Pancreas (tissue), 10 donors: ENCODE measurements at regions not wholly inside any gene's neighbourhood (a gene's known extent, or its start where the extent isn't known, plus 50 kb on each side); places are given as distances from the start of the nearest gene placed in this dataset.

ENCODE experiments used
- ATAC-seq, 4 donors: fragments of 200-7000 bp; cut with Tn5 transposase; one replicate each; pipeline versions ENCODE4 v1.8.0 to v1.9.1; 2020; ENCODE audit warnings: mild to moderate bottlenecking in 4 of 4, moderate library complexity in 4 of 4
- DNase-seq, 6 donors: peaks; one replicate each; pipeline ENCODE4 v3.0.0-alpha.2; 2020
- FAIRE-seq: peaks from 2 replicates; lab custom pipeline; 2012; peaks lifted over from hg19 to GRCh38; lab: Jason Lieb, UNC
- H3K27ac ChIP-seq, 4 donors: fragments of 200-600 bp; sonication (generic); 1 replicate in 3 of 4; 2 replicates in 1 of 4; pipeline versions ENCODE4 v1.5.0 to v1.8.0; 2020
- H3K27me3 ChIP-seq, 4 donors: fragments of 200-600 bp; one replicate each; pipeline ENCODE4 v1.8.0; 2021
- H3K36me3 ChIP-seq, 3 donors: fragments of 200-600 bp; sonication (generic) in 1 of 3; one replicate each; pipeline versions ENCODE4 v1.5.0 to v1.8.0; 2020 to 2021
- H3K4me1 ChIP-seq, 3 donors: fragments of 200-600 bp; one replicate each; pipeline ENCODE4 v1.8.0; 2021
- H3K4me3 ChIP-seq, 4 donors: fragments of 200-600 bp; sonication (generic) in 2 of 4; one replicate each; pipeline versions ENCODE4 v1.5.0 to v1.8.0; 2020 to 2021
- H3K9me3 ChIP-seq, 4 donors: fragments of 200-600 bp; one replicate each; pipeline ENCODE4 v1.8.0; 2021
- WGBS, 2 donors: extraction: QIAGEN DNeasy Blood & Tissue Kit; methylation state at CpG; one replicate each; pipeline ENCODE4 v1.1.7; 2013; 5-methylcytosine and 5-hydroxymethylcytosine counted together
- intact Hi-C, 3 donors: fragments of 100-400 bp; cut with DNase I; formaldehyde crosslinking; loops; one replicate each; pipeline versions ENCODE4 v1.11.1 to v1.14.2; 2022
- TF ChIP-seq, protein P1 (sequence below), 4 donors: fragments of 200-600 bp; sonication (generic) in 3 of 4; IDR thresholded peaks; one replicate each; pipeline versions ENCODE4 v1.5.0 to v1.8.0; 2021; ENCODE audit warnings: antibody characterized with exemption in 4 of 4
- donor health status: healthy with polysubstance abuse.
- donor health status: DM: no; HTN: no; CAD: no; lungs with moderate emphysema.
- donor health status: DM: no; HTN: no; CAD: no.
- donor health status: control.
- donor health status: control.
- donor health status: Bipolar disorder and iron deficiency.
- donor health status: DM: yes; HTN: yes; CAD: no.
- donor health status: DM: no; HTN: no; CAD: no.
- donor health status: DM: no; HTN: no; CAD: no.
- donor health status: DM: yes; HTN: yes; CAD: no.

DNA sequence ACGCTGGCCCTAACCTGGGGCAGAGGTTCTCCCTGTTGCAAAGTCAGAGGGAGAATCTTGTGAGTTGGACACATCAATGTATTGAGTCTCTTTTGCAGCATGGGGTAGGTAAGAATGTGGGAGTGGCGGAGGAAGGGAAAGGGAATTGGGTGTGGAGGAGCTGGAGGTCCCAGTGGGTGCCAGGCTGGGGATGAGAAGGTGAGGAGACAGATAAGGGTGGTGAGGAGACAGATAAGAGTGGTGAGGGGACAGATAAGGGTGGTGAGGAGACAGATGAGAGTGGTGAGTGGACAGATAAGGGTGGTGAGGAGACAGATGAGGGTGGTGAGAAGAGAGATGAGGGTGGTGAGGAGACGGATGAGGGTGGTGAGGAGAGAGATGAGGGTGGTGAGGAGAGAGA, 72.9 kb upstream of the SFSWAP start:
- FAIRE-seq (no peak), DNase-seq (no peak), ATAC-seq (no peak)
- H3K4me3 ChIP-seq = no peak overlapping the region
- H3K4me1 ChIP-seq = no peaks in the 10 kb centered on the region
- H3K36me3 ChIP-seq = no peaks in the 10 kb centered on the region
- TF ChIP-seq, protein P1, sequence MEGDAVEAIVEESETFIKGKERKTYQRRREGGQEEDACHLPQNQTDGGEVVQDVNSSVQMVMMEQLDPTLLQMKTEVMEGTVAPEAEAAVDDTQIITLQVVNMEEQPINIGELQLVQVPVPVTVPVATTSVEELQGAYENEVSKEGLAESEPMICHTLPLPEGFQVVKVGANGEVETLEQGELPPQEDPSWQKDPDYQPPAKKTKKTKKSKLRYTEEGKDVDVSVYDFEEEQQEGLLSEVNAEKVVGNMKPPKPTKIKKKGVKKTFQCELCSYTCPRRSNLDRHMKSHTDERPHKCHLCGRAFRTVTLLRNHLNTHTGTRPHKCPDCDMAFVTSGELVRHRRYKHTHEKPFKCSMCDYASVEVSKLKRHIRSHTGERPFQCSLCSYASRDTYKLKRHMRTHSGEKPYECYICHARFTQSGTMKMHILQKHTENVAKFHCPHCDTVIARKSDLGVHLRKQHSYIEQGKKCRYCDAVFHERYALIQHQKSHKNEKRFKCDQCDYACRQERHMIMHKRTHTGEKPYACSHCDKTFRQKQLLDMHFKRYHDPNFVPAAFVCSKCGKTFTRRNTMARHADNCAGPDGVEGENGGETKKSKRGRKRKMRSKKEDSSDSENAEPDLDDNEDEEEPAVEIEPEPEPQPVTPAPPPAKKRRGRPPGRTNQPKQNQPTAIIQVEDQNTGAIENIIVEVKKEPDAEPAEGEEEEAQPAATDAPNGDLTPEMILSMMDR (IDR thresholded peaks at IDR 0.05) = no peak
- intact Hi-C loops = no loop called here
- H3K27me3 ChIP-seq = peaks cover 0 to 4% (median 0%) of the 10 kb centered on the region in 4 donors
- 40 to 55% methylated on average over 3 of the region's 3 CpGs for WGBS, 2 donors
- no peak overlapping the region for H3K27ac ChIP-seq
- H3K9me3 ChIP-seq = no peaks in the 10 kb centered on the region

DNA sequence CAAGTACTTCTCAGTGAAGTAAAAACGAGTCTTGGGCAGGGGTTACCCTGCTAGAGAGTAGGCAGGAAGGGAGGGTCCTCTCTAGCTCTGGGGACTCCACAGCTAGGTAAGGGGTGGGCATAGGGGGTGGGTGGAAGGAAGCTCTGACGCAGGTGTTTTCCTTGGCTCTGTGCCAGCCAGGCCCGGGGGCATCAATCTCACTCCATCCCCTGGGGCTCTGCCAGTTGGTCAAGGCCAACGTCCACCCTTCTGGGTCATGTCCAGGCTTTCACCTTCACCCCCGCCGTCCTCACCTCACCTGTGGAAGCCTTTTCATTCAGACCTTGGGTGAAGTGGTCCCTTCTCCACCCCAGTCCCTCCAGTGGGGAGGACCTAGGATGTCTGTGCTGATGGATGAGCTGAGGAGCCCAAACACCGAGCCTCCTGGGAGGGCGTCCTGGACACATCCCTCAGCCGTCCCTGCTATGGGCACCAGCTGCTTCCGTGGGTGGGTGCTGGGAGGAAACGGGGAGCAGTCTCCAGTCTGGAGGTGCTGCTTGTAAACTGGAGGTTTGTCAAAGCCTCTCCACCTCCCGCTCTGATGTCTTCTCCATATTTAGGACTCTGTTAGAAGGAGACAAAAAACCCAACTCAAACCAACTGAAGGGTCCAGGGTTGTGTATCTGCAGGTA, 71.5 kb upstream of the SFSWAP start:
- FAIRE-seq (no peak), ATAC-seq (no peak), DNase-seq (peak in 1 of 6 donors; percentile 51)
- intact Hi-C loops = no loop called here
- H3K27ac ChIP-seq = no peak overlapping the region
- no peaks in the 10 kb centered on the region for H3K9me3 ChIP-seq
- H3K36me3 ChIP-seq = no peaks in the 10 kb centered on the region
- H3K4me3 ChIP-seq = no peak overlapping the region
- 34 to 40% methylated on average over 12 of the region's 12 CpGs for WGBS, 2 donors
- TF ChIP-seq, protein P1 (IDR thresholded peaks at IDR 0.05) = no peak
- H3K27me3 ChIP-seq = peaks cover 0 to 4% (median 0%) of the 10 kb centered on the region in 4 donors
- no peaks in the 10 kb centered on the region for H3K4me1 ChIP-seq

DNA sequence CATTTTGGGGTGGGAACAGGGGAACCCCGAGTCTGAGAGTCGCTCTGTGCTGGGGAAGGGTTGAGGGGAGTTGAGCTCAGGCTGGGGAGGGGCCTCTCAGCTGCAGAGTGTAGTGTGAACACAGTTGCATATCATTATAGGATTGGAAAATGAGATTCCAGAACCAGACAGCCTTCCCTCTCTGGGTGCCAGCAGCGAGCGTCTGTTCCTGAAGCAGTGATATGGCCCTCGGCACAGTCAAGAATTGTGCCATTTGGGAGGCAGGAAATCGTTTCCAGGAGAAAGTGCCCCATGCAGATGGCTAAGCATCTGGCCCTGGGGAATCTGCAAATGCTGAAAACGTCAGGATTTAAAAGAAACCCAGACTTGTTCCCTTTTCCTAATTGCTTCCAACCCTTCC, 70.4 kb upstream of the SFSWAP start:
- Histone ChIP-seq H3K27ac (no peak overlapping the region), H3K27me3 (peaks cover 0 to 4% (median 0%) of the 10 kb centered on the region in 4 donors), H3K36me3 (no peaks in the 10 kb centered on the region), H3K9me3 (no peaks in the 10 kb centered on the region), H3K4me1 (no peaks in the 10 kb centered on the region), H3K4me3 (no peak overlapping the region)
- TF ChIP-seq, protein P1 (IDR thresholded peaks at IDR 0.05) = no peak
- intact Hi-C loops = loop anchor here in 1 of 3 donors (5.0 kb wide), 1 partner anchor 328 kb away; no protein-coding TSS in a partner anchor
- no peak for ATAC-seq
- no peak for FAIRE-seq
- WGBS, 2 donors = 35 to 50% methylated on average over 7 of the region's 7 CpGs
- DNase-seq = no peak

DNA sequence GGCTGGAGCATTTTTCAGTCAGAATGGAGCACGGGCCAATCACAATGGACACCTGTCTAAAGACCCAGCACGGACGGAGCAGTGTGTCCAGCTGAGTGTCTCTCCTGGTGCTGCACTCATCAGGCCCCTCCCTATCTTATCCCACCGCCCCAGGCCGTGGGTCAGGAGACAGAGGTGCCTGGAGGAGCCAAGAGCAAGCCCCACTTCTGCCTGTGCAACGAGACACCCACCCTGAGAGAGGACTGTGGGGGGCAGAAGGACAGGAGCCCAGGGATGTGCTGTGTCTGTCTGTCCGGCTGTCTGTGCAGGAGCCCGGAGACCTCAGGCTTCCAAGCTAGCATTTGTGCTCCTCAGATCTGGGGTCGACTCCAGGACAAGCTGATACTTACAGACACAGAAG, 69.6 kb upstream of the SFSWAP start:
- no peaks in the 10 kb centered on the region for H3K4me1 ChIP-seq
- no peak overlapping the region for H3K27ac ChIP-seq
- H3K27me3 ChIP-seq = peaks cover 0 to 4% (median 0%) of the 10 kb centered on the region in 4 donors
- DNase-seq (peak in 1 of 6 donors; percentile 27), FAIRE-seq (no peak), ATAC-seq (no peak)
- intact Hi-C loops = loop anchor here in 1 of 3 donors (5.0 kb wide), 1 partner anchor 329 kb away; no protein-coding TSS in a partner anchor
- 49 to 64% methylated on average over 9 of the region's 9 CpGs for WGBS, 2 donors
- TF ChIP-seq, protein P1 (IDR thresholded peaks at IDR 0.05) = no peak
- H3K9me3 ChIP-seq = no peaks in the 10 kb centered on the region
- H3K4me3 ChIP-seq = no peak overlapping the region
- no peaks in the 10 kb centered on the region for H3K36me3 ChIP-seq

DNA sequence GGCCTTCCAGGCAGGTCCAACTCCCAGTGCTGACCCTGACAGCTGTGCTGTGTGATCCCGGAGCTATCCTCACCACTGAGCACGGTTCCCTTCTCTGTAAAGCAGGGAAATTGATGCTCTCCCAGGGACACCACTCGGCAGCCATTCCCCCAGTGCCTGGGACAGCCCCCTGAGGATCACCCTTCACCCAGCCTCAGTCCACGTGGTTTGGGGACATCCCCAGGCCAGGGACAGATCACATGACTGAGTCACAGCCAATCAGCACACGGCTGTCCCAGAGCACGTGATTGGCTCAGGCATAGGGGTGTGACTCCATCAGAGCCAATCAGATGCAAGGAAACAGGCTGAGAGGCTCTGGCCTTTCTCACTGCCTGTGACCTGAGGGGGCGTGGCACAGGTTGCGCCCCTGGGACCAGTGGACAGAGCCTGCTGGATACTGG, 68.8 kb upstream of the SFSWAP start:
- DNase-seq (peak in 1 of 6 donors; percentile 27), FAIRE-seq (no peak), ATAC-seq (no peak)
- Histone ChIP-seq H3K27me3 (peaks cover 0 to 3% (median 0%) of the 10 kb centered on the region in 4 donors), H3K27ac (no peak overlapping the region), H3K4me1 (no peaks in the 10 kb centered on the region), H3K4me3 (no peak overlapping the region), H3K9me3 (no peaks in the 10 kb centered on the region), H3K36me3 (no peaks in the 10 kb centered on the region)
- intact Hi-C loops = loop anchor here in 1 of 3 donors (5.0 kb wide), 1 partner anchor 330 kb away; no protein-coding TSS in a partner anchor
- 57 to 61% methylated on average over 8 of the region's 8 CpGs for WGBS, 2 donors
- TF ChIP-seq, protein P1 (IDR thresholded peaks at IDR 0.05) = no peak
